H1 (cell line): ENCODE measurements at regions not wholly inside any gene's neighbourhood (a gene's known extent, or its start where the extent isn't known, plus 50 kb on each side); places are given as distances from the start of the nearest gene placed in this dataset.

Experiments
- EGR1 ChIP-seq: IDR thresholded peaks from 2 replicates; pipeline ENCODE4 v1.6.1; 2011; ENCODE audit warnings: low read depth, low read length, borderline replicate concordance
- POU5F1 ChIP-seq: IDR thresholded peaks from 2 replicates; pipeline ENCODE4 v1.6.1; 2011; ENCODE audit warnings: low read depth, mild to moderate bottlenecking, low read length, moderate library complexity
- YY1 ChIP-seq: IDR thresholded peaks from 2 replicates; pipeline ENCODE4 v1.6.1; 2011; ENCODE audit warnings: low read depth, mild to moderate bottlenecking, low read length

GRCh38 chr4:62133977-62134376 is 933.9 kb downstream of the ADGRL3 start (continued):
- TF ChIP-seq EGR1 (no peak), YY1 (no peak), POU5F1 (no peak)
